Activated naive CD8-positive, alpha-beta T cell treated with anti-CD3 and anti-CD28 coated beads for 36 hours (primary cell): ENCODE measurements at regions not wholly inside any gene's neighbourhood (a gene's known extent, or its start where the extent isn't known, plus 50 kb on each side); places are given as distances from the start of the nearest gene placed in this dataset.

Source experiments
- DNase-seq: peaks from one replicate; pipeline ENCODE4 v3.0.0; 2021
- H3K27ac Mint-ChIP-seq: one replicate; pipeline ENCODE4 v1.8.0; 2022; ENCODE audit warnings: mild to moderate bottlenecking, moderate library complexity, mixed read lengths
- H3K27me3 Mint-ChIP-seq: one replicate; pipeline ENCODE4 v1.8.0; 2022; ENCODE audit warnings: mild to moderate bottlenecking, mixed read lengths
- H3K36me3 Mint-ChIP-seq: one replicate; pipeline ENCODE4 v1.8.0; 2021; ENCODE audit warnings: mild to moderate bottlenecking, mixed read lengths
- H3K4me1 Mint-ChIP-seq: one replicate; pipeline ENCODE4 v1.8.0; 2021; ENCODE audit warnings: mixed read lengths
- H3K4me3 Mint-ChIP-seq: one replicate; pipeline ENCODE4 v1.8.0; 2022; ENCODE audit warnings: mild to moderate bottlenecking, moderate library complexity, mixed read lengths
- H3K9me3 Mint-ChIP-seq: one replicate; pipeline ENCODE4 v1.8.0; 2022; ENCODE audit warnings: mixed read lengths

DNA sequence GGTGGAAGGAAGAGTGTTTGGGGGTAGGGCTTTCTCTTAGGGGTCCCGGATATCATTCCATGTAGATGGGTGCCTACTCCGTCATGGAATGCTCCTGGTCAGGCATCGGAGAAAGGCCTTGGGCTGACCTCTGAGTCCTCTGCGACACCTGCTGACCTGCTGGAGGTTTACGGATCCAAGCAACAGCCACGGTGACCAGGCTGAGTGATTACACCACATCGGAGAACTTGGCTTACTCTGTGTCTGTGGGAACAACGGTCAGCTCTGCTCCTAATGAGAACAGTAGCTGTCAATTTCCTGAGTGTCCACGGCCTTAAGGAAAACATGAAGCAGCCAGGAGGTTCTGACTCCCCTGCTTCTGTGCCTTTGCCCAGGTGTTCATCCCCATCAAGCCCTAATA lies 73.2 kb downstream of the TNP1 start:
- no peaks in the 10 kb centered on the region for H3K4me1 Mint-ChIP-seq
- H3K9me3 Mint-ChIP-seq: no peaks in the 10 kb centered on the region
- H3K36me3 Mint-ChIP-seq: no peaks in the 10 kb centered on the region
- DNase-seq: no peak
- no peaks in the 10 kb centered on the region for H3K27me3 Mint-ChIP-seq
- no peak overlapping the region for H3K27ac Mint-ChIP-seq
- no peak overlapping the region for H3K4me3 Mint-ChIP-seq

DNA sequence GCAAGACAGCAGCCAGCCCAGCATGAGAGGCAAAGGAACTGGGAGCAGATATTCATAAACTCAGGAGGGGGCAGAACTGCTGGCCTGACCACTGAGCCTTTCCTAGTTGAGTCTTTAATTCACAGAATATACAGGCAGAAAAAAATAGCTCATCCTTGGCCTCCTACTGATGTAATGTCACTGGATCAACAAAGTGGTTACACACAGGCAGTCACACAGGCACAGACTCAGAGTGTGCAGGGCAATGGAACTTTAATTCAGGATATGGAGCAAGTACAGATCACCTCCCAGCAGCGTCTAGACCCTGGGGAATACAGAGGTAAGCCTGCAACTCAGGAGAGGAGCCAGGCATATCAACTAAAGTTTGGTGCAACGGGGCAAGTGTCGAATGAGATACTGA lies 75.4 kb downstream of the TNP1 start:
- H3K4me3 Mint-ChIP-seq: no peak overlapping the region
- H3K27ac Mint-ChIP-seq: no peak overlapping the region
- no peaks in the 10 kb centered on the region for H3K4me1 Mint-ChIP-seq
- DNase-seq: no peak
- H3K36me3 Mint-ChIP-seq: no peaks in the 10 kb centered on the region
- H3K9me3 Mint-ChIP-seq: no peaks in the 10 kb centered on the region
- no peaks in the 10 kb centered on the region for H3K27me3 Mint-ChIP-seq

DNA sequence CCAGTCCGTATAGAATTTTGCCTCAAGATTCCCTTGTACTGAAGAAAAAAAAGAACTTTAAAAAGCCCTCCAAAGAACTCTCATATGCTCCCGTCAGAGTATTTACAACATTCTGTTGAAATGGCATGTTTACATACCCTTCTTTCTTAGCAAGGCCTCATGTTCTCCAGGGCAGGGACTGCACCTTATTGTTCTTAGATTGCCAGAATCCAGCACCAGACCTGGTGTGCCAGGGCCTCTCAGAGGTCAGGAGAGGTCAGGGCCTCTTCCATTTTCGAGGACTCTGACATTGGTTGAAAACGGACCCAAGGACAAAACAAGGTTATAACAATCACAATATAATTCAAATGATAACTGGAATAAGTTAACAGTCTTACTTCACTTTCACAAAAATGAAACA lies 78.2 kb downstream of the TNP1 start:
- no peaks in the 10 kb centered on the region for H3K36me3 Mint-ChIP-seq
- H3K9me3 Mint-ChIP-seq: no peaks in the 10 kb centered on the region
- no peak overlapping the region for H3K4me3 Mint-ChIP-seq
- DNase-seq: no peak
- no peaks in the 10 kb centered on the region for H3K27me3 Mint-ChIP-seq
- H3K27ac Mint-ChIP-seq: no peak overlapping the region
- H3K4me1 Mint-ChIP-seq: no peaks in the 10 kb centered on the region

DNA sequence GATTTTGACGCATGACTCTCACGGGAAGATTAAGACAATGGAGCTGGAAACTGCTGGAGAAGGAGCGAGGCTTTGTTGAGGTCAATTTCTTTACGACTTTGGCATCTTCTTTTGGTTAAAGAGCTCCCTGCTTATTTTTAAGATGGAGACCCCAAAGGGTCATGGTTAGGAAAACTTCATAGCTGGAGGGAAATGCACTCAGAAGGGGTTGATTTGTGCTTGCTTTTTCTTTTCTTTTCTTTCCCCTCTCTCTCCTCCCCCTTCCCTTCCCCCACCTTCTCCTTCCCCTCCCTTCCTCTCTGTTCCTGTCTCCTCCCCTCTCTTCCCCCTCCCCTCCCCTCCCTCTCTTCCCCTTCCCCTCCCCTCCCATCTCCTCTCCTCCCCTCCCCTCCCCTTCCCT lies 79.0 kb downstream of the TNP1 start:
- Mint-ChIP-seq H3K36me3 (no peaks in the 10 kb centered on the region), H3K9me3 (no peaks in the 10 kb centered on the region), H3K4me1 (no peaks in the 10 kb centered on the region), H3K27me3 (no peaks in the 10 kb centered on the region), H3K27ac (no peak overlapping the region), H3K4me3 (no peak overlapping the region)
- no peak for DNase-seq

DNA sequence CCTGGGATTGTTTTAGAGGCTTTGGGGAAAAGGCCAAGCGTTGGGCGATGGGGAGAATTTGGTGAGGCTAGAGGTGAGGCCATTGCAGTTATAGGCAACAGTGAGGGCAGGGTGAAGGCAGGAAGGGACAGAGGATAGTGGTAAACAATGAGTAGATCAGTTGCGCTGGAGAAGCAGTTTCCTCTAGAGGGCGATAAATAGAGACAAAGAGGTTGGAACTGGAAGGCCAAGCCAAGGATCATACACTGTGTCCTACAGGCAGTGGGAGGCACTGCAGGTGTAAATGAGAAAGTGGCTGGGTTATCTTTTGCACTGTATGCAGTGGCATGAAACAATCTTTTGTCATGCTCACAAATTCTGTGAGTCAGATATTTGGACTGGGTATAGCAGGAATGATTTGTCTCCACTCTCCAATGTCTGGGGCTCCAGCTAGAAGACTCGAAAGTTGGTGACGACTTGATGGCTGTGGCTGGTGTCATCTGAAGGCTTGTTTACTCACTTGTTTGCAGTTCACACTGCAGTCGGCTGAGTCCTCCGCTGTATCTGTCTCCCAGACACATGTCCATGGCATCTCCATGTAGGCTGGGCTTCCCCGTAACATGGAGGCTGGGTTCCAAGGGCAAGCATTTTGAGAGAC lies 82.1 kb downstream of the TNP1 start:
- H3K27me3 Mint-ChIP-seq: peaks cover 4% of the 10 kb centered on the region
- DNase-seq: peak; percentile 34
- no peaks in the 10 kb centered on the region for H3K4me1 Mint-ChIP-seq
- no peaks in the 10 kb centered on the region for H3K9me3 Mint-ChIP-seq
- no peaks in the 10 kb centered on the region for H3K36me3 Mint-ChIP-seq
- H3K4me3 Mint-ChIP-seq: no peak overlapping the region
- no peak overlapping the region for H3K27ac Mint-ChIP-seq

DNA sequence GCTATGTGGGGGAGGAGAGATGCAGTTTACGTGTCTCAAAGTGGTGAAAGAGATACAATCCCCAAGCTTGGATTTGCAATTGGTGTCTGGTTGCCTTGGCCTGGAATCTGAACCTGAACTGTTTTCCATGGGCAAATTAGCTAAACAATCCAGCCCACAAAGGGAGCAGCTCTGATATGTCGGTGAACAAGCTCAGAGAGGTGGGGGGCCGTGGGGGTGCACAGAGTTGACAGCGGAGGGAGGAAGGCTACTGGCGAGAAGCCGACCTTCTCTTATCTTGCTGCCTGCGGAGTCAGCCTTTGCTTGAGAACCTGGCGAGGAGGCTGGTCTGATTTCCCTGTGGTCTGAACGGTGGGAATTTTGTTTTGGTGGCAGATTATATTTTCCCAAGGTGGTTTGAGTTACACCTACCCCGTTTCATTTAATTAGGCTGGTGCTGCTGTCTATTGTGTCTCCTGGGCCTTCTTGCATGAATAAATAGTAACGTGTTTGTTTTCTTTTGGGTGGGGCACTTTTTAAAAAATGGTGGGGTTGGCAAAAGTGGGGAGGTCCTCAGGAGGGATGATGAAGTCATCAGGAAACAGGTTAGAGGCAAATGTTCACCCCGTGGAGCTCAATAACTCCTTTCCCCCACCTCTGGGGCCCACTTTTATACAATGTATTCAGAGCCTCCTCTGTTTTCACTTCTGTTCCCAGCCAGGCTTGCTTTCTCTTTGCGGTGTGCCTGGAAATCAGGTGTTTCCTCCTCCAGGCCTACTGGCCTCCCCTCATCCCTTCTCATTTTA lies 80.9 kb upstream of the IGFBP5 start:
- Mint-ChIP-seq H3K4me1 (no peaks in the 10 kb centered on the region), H3K27me3 (peaks cover 9% of the 10 kb centered on the region), H3K36me3 (peaks cover 1% of the 10 kb centered on the region), H3K9me3 (no peaks in the 10 kb centered on the region), H3K27ac (no peak overlapping the region), H3K4me3 (no peak overlapping the region)
- DNase-seq: no peak

DNA sequence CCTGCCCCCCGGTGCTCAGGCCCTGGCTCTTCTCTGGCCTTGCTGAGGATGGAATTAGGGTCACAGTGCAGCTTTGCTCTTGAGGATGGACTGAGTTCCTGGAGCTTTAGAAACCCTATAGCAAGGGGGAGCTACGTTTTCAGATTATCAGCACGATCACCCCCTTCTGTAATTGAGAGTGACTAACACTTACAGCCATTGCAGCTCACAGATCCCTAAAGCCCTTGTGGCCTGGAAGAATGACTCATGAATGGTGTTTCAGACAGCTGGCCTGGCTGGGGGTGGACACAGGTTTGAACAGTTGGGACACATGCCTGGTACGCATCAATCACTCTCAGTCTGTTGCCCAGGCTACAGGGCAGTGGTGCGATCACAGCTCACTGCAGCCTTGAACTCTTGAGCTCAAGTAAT lies 79.7 kb upstream of the IGFBP5 start:
- DNase-seq: no peak
- no peak overlapping the region for H3K4me3 Mint-ChIP-seq
- H3K9me3 Mint-ChIP-seq: no peaks in the 10 kb centered on the region
- H3K4me1 Mint-ChIP-seq: no peaks in the 10 kb centered on the region
- peaks cover 1% of the 10 kb centered on the region for H3K36me3 Mint-ChIP-seq
- peaks cover 9% of the 10 kb centered on the region for H3K27me3 Mint-ChIP-seq
- H3K27ac Mint-ChIP-seq: no peak overlapping the region

DNA sequence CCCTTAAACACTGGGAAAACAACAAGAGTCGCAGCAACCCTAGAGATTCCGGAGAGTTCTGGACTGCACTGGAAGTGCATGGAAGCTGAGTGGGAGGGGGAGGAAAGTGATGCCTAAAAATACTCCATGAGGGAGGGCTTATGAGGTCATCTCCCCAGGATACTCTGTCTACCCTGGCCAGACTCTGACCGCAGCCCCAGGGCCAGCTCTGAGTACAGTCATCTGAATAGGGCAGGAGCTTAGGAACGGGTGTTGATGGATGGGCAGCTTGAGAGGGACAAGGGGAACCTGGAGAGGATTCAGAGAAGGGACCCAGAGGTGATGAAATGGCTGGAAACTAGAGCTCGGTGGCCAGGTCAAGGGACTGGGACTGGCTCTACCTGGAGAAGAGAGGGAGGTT lies 79.3 kb upstream of the IGFBP5 start:
- Mint-ChIP-seq H3K27me3 (peaks cover 9% of the 10 kb centered on the region), H3K9me3 (no peaks in the 10 kb centered on the region), H3K27ac (no peak overlapping the region), H3K4me3 (no peak overlapping the region), H3K36me3 (peaks cover 1% of the 10 kb centered on the region), H3K4me1 (no peaks in the 10 kb centered on the region)
- no peak for DNase-seq

DNA sequence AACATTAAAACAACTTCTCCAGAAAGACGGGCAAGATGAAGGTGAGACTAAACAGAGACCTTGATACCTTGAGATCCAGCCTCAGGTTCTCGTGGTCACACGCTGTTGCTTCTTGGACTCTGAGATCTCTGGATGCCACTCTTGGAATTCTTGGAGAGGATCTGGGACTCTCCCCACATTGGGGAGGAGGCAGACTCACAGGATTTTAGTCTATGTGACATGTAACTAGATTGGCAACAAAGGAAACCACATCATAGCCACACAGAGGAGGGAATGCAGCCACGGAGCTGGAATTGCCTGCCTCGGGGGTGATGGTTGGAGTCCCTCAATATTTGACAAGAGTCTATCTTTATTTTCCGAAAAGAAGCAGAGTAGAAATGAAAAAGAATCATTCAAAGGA lies 78.8 kb upstream of the IGFBP5 start:
- H3K4me3 Mint-ChIP-seq: no peak overlapping the region

DNA sequence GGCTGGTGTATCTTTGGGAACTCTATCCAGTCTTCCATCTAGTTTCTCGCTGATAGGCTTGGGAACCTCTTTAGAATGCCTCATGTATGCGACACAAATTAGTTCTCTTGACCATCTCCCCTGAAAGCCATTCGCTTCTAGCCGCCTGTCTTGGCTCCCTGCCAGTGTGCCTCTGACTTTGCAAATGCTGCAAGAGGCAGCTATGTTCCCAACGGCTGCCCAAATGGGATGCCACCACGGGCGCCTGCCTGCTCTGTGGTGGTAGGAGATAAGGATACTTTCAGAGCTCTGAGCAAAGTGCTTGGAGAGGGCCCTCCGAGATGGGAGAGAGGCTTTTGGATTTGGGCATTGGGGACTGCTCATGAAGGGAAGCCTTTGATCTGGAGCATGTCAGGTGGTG lies 77.7 kb upstream of the IGFBP5 start:
- Mint-ChIP-seq H3K36me3 (peaks cover 1% of the 10 kb centered on the region), H3K27me3 (peaks cover 9% of the 10 kb centered on the region), H3K4me3 (no peak overlapping the region), H3K27ac (no peak overlapping the region), H3K4me1 (no peaks in the 10 kb centered on the region), H3K9me3 (no peaks in the 10 kb centered on the region)
- no peak for DNase-seq

More for the DNA sequence above, 78.8 kb upstream of the IGFBP5 start:
- Mint-ChIP-seq H3K9me3 (no peaks in the 10 kb centered on the region), H3K4me1 (no peaks in the 10 kb centered on the region), H3K27ac (no peak overlapping the region), H3K27me3 (peaks cover 9% of the 10 kb centered on the region), H3K36me3 (peaks cover 1% of the 10 kb centered on the region)
- DNase-seq: no peak

DNA sequence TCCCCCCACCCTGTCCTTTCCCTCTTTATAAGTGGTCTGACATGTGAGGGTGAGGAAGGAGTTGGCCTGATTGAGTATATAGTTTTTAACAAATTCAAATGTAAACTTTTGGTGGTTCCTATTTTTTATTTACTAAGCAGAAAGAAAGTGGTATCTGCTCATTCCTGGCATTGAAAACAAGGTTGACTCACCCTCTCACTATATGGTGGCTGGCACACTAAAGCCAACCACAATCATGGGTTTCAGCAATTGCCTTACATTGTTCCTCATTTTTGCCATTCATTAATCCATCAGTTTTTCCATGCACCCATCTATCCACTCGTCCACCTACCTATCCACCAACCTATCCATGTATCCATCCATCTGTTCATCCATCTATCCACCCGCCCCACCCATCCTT lies 75.4 kb upstream of the IGFBP5 start:
- Mint-ChIP-seq H3K27me3 (peaks cover 12% of the 10 kb centered on the region), H3K4me1 (no peaks in the 10 kb centered on the region), H3K27ac (no peak overlapping the region), H3K36me3 (peaks cover 1% of the 10 kb centered on the region), H3K9me3 (no peaks in the 10 kb centered on the region), H3K4me3 (no peak overlapping the region)
- DNase-seq: no peak

DNA sequence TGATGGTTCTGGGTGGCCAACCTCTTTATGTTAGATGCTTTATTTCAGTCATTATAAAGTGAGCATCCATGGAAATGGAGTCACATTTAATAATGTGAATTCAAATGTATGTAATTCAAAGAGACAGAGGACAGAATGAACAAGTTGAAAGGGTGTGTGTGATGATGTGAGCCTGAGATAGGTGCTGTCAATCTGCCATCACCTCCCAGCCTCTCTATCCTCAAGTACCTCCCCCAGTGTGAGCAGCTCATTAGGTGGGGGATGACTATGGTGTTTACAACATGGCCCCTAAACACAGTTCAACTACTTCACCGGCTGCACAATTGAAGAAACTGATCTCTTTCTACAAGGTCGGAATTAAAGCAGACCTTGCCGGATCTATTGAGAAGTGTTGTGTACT lies 74.7 kb upstream of the IGFBP5 start:
- Mint-ChIP-seq H3K27ac (no peak overlapping the region), H3K27me3 (peaks cover 12% of the 10 kb centered on the region), H3K4me3 (no peak overlapping the region), H3K4me1 (no peaks in the 10 kb centered on the region), H3K9me3 (no peaks in the 10 kb centered on the region), H3K36me3 (peaks cover 1% of the 10 kb centered on the region)
- DNase-seq: no peak

DNA sequence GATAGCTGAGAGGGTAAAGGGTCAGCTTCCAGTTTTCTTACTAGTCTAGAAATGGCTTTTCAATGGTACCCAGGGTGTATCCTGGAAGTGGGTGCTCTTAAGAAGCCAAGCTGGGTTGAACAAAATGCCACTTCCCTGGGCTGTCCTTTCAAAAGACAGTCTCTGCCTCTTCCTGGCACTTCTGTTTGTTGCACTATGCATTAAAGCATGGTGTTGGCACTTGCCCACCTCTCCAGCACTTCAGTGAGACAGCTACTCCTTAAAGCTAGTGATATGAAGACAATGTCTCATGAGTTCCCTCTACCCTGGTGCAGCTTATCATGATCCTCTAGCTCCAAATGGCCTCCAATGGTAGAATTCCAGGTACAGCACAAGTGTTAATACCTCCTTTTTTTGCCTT lies 74.3 kb upstream of the IGFBP5 start:
- Mint-ChIP-seq H3K36me3 (peaks cover 1% of the 10 kb centered on the region), H3K9me3 (no peaks in the 10 kb centered on the region), H3K27ac (no peak overlapping the region), H3K27me3 (peaks cover 12% of the 10 kb centered on the region), H3K4me1 (no peaks in the 10 kb centered on the region), H3K4me3 (no peak overlapping the region)
- no peak for DNase-seq

DNA sequence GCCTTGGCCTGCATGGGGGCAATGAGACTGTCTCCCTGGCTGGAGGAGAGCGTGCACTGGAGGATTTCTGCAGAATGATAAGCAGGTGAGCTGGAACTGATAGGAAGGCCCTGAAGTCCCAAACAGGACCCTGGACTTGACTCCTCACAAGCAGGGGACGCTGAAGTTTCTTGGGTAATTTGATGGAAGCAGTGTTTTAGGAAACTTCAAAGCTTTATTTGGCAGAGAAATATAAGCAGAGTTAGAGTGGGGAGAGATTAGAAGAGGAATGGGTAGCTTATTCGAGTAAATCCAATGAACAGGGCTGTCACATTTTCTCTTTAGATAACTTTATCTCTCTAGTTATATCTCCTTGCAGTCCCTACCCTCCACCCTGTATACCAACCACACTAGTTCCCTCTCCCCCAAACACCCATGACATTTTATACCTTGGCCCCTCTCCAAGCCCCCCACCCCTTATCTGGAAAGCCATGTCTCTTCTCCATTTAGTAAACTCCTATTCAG lies 73.6 kb upstream of the IGFBP5 start:
- H3K9me3 Mint-ChIP-seq: no peaks in the 10 kb centered on the region
- no peak for DNase-seq
- H3K4me1 Mint-ChIP-seq: no peaks in the 10 kb centered on the region
- no peak overlapping the region for H3K4me3 Mint-ChIP-seq
- H3K36me3 Mint-ChIP-seq: peaks cover 1% of the 10 kb centered on the region
- H3K27ac Mint-ChIP-seq: no peak overlapping the region
- peaks cover 12% of the 10 kb centered on the region for H3K27me3 Mint-ChIP-seq

DNA sequence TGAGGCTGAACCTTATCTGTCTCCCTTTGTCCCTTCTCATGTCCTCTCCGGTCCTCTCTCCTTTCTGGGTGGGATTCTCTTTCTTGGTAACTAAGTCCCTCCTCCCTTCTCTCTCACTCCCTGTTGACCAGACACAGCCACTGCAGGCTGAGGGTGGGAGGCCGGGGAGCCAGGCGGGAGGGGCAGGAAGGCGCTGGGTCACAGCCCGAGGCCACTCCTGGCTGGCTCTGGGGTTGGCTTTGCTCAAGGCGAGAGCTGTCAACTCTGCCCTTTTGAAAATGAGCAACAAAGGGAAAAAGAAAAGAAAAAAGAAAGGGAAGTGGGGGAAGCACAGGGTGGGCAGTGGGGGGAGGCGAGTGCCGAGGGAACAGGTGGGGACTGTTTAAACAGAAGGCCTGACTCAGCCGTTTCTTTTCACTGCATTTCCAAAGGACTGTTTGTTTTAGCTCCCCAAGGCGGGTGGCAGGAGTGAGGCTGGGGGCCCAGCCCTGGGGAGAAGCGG lies 70.5 kb upstream of the IGFBP5 start:
- Mint-ChIP-seq H3K36me3 (no peaks in the 10 kb centered on the region), H3K4me1 (no peaks in the 10 kb centered on the region), H3K9me3 (no peaks in the 10 kb centered on the region), H3K4me3 (no peak overlapping the region), H3K27me3 (peaks cover 4% of the 10 kb centered on the region), H3K27ac (no peak overlapping the region)
- DNase-seq: no peak

DNA sequence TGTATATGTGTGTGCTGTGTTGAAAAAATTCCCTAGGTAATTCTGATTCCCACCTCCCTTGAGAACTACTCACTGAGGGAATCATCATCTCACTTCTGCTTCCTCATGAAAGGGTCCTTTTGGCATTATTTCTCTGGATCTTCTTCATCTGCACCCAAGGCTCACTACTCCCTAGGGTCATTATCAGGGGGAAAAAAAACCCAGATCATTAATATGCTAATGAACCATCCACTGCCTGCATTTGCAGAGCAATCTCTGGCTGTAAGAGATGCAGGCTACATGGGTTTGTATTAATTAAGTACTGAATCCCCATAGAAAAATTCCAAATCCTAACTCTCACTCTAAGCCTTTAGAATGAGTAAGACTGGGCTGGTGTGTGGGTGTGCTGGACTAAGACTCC lies 68.0 kb upstream of the IGFBP5 start:
- Mint-ChIP-seq H3K36me3 (no peaks in the 10 kb centered on the region), H3K27me3 (peaks cover 4% of the 10 kb centered on the region), H3K9me3 (no peaks in the 10 kb centered on the region), H3K4me3 (no peak overlapping the region), H3K27ac (no peak overlapping the region), H3K4me1 (no peaks in the 10 kb centered on the region)
- DNase-seq: no peak
